ENCODE measurements at regions not wholly inside any gene's neighbourhood (a gene's known extent, or its start where the extent isn't known, plus 50 kb on each side); places are given as distances from the start of the nearest gene placed in this dataset.

DNA sequence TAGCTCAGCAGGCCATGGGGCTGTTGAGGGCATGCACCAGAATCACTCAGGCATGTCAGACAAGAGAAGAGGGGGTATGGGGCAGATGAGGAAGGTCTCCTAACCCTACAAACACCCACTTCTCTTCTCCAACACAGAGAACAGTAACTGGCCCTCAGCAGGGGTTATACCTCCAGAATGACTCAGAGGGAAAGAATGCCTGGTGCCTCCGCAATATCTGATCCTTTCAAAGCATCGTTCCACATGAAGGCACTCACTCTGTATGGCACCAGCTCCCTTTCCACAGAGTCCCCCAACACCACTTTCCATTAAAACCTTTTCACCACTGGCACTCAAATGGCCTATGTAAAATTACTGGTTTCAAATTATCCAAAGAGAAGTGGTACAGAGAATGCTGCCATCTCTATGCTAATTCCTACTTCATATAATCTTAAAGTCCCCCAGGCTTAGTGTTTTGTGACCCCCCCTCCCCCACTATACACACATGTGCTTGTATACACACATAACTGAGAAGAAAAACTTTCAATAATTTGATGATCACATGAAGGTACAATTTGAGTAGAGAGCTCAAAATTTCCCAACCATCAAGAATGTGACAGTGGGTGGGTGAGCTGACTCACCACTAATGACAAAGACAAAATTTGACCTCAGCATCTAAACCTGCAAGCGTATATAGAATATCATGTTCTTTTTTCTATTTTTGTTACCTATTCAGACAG is 91.5 kb downstream of the SIPA1L2 start:
- 65 to 67% methylated on average over 3 of the region's 3 CpGs for WGBS, 2 donors
- no peak for DNase-seq (ENCODE audit: low spot score in 2 of 2)
- H3K27ac ChIP-seq: no peak overlapping the region
- TF ChIP-seq POLR2A (IDR thresholded peaks at IDR 0.05): no peak
- TF ChIP-seq EP300 (IDR thresholded peaks at IDR 0.05): no peak
- TF ChIP-seq, protein P1, sequence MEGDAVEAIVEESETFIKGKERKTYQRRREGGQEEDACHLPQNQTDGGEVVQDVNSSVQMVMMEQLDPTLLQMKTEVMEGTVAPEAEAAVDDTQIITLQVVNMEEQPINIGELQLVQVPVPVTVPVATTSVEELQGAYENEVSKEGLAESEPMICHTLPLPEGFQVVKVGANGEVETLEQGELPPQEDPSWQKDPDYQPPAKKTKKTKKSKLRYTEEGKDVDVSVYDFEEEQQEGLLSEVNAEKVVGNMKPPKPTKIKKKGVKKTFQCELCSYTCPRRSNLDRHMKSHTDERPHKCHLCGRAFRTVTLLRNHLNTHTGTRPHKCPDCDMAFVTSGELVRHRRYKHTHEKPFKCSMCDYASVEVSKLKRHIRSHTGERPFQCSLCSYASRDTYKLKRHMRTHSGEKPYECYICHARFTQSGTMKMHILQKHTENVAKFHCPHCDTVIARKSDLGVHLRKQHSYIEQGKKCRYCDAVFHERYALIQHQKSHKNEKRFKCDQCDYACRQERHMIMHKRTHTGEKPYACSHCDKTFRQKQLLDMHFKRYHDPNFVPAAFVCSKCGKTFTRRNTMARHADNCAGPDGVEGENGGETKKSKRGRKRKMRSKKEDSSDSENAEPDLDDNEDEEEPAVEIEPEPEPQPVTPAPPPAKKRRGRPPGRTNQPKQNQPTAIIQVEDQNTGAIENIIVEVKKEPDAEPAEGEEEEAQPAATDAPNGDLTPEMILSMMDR (IDR thresholded peaks at IDR 0.05): no peak
- no peak overlapping the region for H3K4me3 ChIP-seq
- H3K36me3 ChIP-seq: peaks cover 0 to 3% (median 0%) of the 10 kb centered on the region in 3 donors
- H3K4me1 ChIP-seq: peaks cover 0 to 38% (median 0%) of the 10 kb centered on the region in 4 donors
- no peaks in the 10 kb centered on the region for H3K27me3 ChIP-seq
- no peaks in the 10 kb centered on the region for H3K9me3 ChIP-seq

GRCh38 chr1:232534552-232535517 is 95.1 kb downstream of the SIPA1L2 start:
- Histone ChIP-seq H3K9me3 (no peaks in the 10 kb centered on the region), H3K27me3 (no peaks in the 10 kb centered on the region), H3K4me1 (peaks cover 0 to 47% (median 3%) of the 10 kb centered on the region in 4 donors), H3K36me3 (peaks cover 0 to 5% (median 0%) of the 10 kb centered on the region in 3 donors), H3K4me3 (no peak overlapping the region), H3K27ac (no peak overlapping the region)
- no peak for DNase-seq (ENCODE audit: low spot score in 2 of 2)
- 82 to 84% methylated on average over 10 of the region's 10 CpGs for WGBS, 2 donors
- TF ChIP-seq EP300 (IDR thresholded peaks at IDR 0.05): no peak
- TF ChIP-seq, protein P1 (IDR thresholded peaks at IDR 0.05): no peak
- no peak for TF ChIP-seq POLR2A (IDR thresholded peaks at IDR 0.05)

GRCh38 chr1:232533328-232533727 is 96.6 kb downstream of the SIPA1L2 start:
- no peaks in the 10 kb centered on the region for H3K9me3 ChIP-seq
- TF ChIP-seq, protein P1 (IDR thresholded peaks at IDR 0.05): no peak
- no peak for TF ChIP-seq EP300 (IDR thresholded peaks at IDR 0.05)
- no peak for TF ChIP-seq POLR2A (IDR thresholded peaks at IDR 0.05)
- H3K27me3 ChIP-seq: no peaks in the 10 kb centered on the region
- H3K36me3 ChIP-seq: peaks cover 0 to 5% (median 0%) of the 10 kb centered on the region in 3 donors
- H3K4me3 ChIP-seq: no peak overlapping the region
- DNase-seq (ENCODE audit: low spot score in 2 of 2): no peak
- H3K27ac ChIP-seq: no peak overlapping the region
- 100% methylated on average over 1 of the region's 1 CpG for WGBS, 2 donors
- peaks cover 0 to 45% (median 3%) of the 10 kb centered on the region in 4 donors for H3K4me1 ChIP-seq

DNA sequence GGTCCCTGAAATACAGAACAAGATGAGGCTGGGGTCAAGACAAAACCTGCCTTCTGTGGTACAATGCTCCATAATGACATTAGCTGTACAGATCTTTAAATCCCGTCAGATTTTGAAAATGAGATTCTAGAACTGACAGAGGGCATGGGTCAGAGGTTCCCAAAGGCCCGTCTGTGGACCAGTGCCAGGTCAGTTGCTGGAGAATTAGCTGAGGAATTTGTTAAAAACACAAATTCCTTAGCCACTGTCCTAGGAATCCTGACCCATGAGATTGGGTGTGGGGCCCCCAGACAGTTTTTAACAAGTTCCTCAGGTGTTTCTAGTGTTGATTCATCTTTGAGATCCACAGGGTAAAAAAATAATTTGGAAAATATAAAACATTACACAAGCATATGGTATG is 97.0 kb downstream of the SIPA1L2 start:
- Histone ChIP-seq H3K9me3 (no peaks in the 10 kb centered on the region), H3K36me3 (peaks cover 0 to 5% (median 0%) of the 10 kb centered on the region in 3 donors), H3K4me1 (peaks cover 0 to 44% (median 3%) of the 10 kb centered on the region in 4 donors), H3K27ac (no peak overlapping the region), H3K27me3 (no peaks in the 10 kb centered on the region), H3K4me3 (no peak overlapping the region)
- 38 to 45% methylated on average over 2 of the region's 2 CpGs for WGBS, 2 donors
- TF ChIP-seq EP300 (IDR thresholded peaks at IDR 0.05) (no peak), POLR2A (IDR thresholded peaks at IDR 0.05) (no peak)
- TF ChIP-seq, protein P1 (IDR thresholded peaks at IDR 0.05): no peak
- no peak for DNase-seq (ENCODE audit: low spot score in 2 of 2)
